Stimulated activated CD4-positive, alpha-beta T cell treated with anti-CD3 and anti-CD28 coated beads, Interleukin-1b, Interleukin-23, amount 100 ng/mL, for 1 hour (primary cell): ENCODE measurements at regions not wholly inside any gene's neighbourhood (a gene's known extent, or its start where the extent isn't known, plus 50 kb on each side); places are given as distances from the start of the nearest gene placed in this dataset.

Experiments
- DNase-seq, 2 donors: peaks; one replicate each; pipeline ENCODE4 v3.0.0-alpha.2; 2020; ENCODE audit warnings: low read depth in 2 of 2

DNA sequence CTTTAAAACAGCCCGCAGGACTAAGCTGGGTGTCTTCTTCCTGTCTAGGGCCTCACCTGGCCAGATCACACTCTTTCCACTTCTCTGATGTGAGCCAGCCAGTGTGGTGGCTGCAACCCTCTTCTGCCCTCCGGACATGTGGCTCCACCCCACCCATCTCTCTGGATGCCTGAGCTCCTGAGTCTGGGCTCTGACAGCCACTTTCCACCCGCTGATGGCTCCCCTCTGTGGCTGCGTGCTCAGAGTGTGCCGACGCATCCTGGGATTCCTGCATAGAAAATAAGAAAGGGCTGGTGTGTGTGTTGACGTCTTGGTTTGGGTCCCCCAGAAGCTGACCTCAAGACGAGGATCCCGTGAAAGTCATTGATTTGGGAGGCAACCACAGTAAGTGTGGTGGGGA lies 181.6 kb downstream of the URI1 start:
- no peak for DNase-seq

DNA sequence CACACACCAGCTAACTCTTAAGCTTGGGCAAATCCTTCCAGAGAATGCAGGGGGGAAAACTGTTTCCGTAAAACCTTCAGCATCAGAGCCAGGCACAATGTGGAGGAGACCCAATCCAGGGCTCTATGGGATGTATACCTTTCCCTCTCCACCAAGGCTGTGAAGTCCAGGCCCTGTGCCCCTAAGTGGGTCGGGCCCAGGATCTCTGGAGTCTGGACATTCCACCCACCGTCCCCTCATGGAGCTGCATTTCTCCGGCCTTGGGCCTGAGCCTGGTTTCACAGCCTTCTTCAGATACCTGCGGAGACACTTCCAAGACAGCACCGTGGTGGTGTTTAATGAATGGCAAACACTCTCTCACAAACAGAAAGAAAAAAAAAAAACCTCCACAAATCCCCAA lies 186.2 kb downstream of the URI1 start:
- DNase-seq: no peak

DNA sequence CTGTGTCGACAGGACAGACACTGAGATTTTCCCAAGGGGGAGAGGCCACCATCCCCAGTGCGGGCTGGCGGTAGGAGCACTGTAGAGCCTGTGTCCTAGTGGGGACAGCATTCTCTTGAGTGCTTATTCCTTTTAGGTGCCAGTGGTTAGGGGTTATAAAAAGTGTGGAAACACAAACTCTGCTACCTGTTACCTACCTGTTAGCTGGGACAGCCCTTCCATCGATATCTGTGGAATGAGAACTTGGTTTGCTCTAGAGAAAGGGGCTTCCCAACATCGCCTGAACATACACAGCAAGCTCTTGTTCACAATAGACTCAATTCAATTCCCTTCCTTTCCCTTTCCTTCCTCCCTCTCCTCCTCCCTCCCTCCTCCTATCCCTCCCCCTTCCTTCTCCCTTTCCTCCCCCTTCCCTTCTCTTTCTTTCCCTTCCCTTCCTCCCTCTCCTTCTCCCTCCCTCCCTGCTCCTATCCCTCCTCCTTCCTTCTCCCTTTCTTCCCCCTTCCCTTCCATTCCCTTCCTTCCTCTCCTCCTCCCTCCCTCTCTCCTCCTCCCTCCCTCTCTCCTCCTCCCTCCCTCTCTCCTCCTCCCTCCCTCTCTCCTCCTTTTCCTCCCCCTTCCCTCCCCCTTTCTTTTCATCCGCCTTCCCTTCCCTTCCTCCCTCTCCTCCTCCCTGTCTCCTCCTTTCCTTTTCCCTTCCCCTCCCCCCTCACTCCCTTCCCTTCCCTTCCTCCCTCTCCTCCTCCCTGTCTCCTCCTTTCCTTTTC lies 188.5 kb downstream of the URI1 start:
- no peak for DNase-seq

DNA sequence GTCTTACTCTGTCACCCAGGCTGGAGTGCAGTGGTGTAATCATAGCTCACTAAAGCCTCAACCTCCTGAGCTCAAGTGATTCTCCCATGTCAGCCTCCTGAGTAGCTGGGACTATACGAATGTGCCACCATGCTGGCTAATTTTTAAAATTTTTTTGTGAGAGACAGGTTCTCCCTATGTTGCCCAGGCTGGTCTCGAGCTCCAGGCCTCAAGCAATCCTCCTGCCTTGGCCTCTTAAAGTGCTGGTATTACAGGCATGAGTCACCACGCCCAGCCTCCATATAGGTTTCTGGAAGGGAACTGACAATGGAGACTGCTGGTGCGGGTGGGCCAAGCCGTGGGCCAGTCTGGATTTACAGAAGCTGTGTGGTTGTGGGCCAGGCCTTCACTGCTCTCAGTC lies 189.2 kb downstream of the URI1 start:
- DNase-seq: no peak

DNA sequence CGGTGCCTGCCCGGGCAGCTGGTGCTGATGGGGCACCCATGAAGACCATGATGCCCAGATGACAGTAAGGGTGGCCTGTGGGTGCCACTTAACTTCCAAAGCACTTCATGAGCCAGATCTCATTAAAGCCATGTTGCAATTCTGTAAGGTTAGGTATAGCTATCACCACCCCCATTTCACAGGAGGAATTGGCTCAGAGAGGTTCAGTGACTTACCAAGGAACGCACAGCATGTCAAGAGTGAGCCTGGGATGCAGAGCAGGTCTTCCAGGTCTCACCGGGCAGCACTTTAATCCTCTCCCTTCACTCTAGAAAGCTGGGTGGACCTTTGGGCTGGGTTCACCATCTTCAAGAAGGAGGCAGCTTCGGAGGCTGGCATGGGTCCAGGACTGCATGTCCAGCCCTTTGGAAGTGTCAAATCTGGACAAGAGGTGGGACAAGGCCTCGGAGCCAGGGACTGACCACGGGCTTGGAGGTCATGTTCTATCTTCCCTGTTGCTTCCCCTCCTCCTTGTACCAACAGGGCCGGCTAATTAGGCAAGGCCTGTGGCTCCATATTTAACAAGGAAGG lies 189.8 kb downstream of the URI1 start:
- DNase-seq: no peak

DNA sequence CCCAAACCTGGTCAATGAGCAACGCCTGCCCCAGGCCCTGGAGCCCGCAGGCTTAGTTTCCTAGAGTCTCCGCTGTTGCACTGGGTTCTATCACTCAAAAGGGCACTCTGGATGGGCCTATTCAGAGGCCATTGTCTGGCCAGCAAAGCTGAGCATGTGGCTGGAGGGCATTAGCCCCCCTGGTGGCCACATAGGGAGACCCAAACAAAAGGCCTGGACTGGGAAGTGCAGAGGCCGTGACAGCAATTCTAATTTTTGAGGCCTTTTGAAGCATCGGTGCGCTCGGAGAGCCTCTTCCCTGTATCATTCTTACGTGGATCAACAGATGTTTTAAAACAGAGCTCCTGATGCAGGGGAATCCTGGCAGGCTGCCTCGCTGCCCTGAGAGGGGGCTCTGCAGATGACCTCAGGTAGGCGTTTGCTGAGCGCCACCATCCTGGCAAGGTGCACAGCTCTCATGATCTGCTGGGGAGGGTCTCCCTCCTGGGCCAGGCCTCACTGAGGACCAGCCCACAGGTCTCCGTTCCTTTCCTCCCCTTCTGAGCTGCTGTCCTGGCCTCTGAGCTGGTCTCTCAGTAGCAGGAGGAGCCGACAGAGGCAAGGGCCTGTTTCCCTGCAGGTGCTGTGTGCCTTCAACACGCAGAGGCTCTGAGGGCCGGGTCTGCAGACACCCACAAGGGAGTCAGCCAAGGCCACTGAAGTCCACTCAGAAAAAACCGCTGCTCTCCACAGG lies 190.5 kb downstream of the URI1 start:
- DNase-seq: no peak

DNA sequence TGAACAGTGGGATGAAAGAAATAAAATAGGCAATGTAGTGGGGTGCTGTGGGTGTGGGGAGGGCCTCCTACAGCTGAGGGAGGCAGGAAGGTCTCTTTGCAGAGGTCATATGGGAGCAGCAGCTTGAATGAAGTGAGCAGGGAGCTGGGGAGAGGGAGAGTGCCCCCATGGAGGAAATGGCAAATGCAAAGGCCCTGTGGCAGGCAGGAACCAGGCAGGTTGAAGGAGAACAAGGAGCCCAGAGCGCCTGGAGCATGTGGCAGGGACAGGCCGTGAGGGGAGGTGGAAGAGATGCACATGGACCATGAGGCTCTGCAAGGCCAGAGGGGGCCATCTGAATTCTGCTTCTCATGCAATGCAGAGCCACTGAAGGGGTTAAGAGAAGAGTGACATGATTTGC lies 191.8 kb downstream of the URI1 start:
- DNase-seq: no peak

DNA sequence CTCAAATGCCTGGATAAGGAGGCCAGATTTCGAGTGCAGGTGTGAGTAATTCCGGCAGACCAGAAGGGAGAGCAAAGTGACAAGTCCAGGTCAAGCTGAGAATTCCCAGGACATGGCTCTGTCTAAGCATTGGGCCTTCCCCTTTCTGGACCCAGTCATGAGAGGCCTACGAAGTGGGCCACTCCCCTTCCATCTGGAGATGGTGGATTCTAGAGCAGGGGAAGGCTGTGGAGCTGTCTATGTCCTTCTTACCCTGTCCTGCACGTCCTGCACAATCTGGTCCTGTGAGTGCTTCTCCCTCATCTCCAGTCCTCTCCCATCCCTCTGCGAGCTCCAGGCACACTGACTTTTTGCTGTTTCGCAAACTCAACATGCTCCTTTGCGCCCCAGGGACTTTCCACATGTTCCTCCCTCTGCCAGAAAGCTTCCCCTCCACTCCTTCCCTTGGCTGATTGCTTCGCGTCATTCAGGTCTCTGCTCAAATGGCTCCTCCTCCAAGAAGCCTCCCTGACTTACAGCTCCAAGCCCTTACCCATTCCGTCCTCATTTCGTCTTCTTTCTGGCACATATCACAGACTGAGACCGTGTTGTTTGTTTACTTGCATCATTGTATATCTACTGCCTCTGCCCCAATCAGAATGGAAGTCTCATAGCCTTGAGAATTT lies 193.2 kb downstream of the URI1 start:
- no peak for DNase-seq

DNA sequence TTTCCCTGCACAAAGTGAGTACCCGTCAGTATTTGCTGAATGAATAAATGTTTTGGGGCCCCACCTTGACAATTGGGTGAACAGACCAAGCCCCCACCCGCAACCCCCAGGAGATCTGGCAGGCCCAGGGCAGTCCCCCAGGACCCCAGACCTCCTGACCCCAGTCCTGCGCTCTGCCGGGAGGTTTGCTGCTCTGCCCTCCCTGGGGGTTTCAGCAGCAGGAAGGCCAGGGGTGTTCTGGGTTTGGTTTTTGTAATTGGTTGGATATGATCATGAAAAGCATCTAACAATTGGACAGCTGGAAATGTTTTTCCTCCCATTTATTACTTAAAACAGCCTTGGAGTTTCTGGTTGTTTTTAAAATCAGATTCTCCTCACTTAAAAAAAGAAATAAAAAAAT lies 193.8 kb downstream of the URI1 start:
- DNase-seq: no peak

DNA sequence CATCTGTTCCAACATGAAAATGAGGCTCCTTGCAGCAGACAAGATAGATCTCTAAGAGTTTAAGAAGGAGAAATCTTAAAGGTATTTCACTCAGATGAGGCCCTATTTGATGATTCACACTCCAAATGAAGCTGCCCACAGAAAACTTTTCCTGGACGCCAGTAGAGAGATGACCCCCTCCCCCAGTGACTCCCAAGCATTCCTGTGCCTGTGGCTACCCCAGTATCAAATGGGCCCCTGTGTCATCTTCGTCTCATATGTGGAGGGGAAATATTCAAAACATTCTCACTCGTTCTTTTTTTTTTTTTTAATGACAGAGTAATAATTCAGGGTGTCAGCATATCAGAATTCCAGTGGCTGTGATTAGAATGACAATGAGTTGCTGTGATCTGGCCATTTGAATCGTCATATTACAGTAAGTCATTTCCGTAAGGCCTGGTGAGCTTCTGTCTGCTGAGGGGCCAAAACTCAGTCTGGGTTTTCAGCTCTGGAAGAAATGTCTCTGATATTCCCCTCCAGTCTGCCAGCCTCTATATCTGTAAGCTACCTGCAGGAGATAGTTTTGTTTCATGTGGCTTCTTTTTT lies 194.7 kb downstream of the URI1 start:
- DNase-seq: no peak

DNA sequence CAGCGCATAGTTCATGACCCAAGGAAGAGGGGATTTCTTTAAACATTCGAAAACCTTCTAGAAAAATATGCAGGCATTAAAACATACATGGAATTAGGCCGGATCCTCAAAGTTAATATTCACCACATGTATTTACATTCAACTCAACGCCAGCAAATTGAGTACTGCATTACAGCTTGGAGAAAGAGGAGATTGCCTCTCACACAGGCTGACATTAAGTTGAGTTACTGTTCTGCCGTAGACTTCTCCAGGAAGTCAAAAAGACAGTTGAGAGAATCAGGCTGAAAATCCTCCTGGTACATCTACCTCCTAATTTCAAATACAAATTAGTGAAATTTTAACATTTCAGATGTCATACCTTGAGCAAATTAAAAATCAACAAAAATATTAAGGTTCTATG lies 195.7 kb downstream of the URI1 start:
- DNase-seq: no peak

DNA sequence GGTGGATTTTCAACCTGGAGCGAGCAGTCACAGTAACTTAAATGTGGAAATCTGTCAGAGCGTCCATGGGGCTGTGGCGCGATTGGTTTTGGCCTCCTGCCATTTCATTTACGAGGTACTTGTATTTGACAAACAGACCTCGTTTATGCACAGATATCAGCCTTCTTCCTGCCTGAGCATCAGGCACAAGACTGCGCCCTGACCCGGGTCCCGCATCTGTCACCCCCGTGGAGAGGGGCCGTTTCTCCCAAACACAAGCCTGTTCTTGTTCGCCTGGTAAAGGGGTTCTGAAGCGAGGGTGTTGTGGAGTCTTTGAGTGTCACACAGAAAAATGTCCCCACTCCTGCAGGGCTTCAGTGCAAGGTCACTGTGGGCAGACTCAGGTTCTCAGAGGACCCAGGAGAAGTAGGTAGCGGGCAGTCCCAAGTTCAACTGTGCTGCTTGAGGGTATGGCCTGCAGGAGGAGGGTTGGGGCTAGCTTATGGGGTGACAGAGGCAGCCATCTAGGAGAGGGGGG lies 202.3 kb downstream of the URI1 start:
- DNase-seq: no peak

DNA sequence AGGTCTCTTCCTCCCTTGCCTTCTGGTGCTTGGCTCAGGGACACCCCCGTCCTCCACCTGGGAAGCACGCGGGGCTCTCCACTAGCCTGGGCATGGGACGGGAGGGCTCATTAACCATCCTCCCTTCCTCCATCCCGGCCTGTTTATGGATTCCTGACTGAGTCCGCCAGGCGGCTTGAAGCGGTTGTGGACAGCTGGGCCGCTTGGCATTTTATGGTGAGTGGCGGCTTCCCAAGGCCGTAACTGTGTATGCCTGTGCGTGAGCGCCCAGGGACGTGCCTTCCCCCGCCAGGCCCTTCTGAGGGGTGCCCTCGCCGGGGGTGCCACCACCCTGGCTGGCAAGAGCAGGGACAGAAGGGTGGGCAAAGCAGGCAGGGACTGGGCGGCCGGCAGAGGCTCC lies 202.8 kb downstream of the URI1 start:
- no peak for DNase-seq

DNA sequence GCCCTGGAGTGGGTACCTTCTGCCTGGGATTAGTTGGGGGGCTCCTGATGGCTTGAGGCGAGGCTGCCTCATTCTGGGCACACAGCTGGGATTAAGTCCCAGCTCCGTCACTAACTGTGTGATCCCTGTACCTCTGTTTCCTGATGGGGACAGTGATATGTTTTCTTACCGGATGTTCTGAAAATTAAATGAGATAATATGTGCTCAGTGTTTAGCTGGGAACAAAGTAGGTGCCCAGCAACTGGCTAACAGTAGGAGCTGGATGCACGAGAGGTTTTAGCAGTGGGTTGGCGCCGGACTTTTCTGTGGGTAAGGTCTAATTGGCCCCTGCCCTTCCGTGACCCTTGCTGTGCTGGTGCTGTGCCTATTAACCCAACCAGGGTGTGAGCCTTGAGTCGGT lies 203.4 kb downstream of the URI1 start:
- no peak for DNase-seq

DNA sequence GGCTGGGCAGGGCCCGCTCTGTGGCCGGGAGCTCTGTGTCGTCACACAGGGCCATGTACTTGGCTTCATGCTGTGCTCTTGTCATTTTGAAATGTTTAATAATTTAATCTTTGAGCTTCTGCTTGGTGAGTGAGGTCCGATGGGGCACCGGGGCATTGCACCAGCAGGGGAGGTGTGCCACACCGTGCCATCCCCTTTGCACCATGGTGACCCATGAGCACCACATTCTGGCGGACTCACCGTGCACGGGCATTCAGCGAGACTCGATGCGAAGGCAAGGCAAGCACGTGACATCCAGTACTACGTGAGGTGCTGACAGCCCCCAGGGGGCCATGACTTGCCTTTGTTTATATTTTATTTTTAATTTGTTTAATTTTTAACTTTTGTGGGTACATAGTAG lies 204.3 kb downstream of the URI1 start:
- DNase-seq: no peak

DNA sequence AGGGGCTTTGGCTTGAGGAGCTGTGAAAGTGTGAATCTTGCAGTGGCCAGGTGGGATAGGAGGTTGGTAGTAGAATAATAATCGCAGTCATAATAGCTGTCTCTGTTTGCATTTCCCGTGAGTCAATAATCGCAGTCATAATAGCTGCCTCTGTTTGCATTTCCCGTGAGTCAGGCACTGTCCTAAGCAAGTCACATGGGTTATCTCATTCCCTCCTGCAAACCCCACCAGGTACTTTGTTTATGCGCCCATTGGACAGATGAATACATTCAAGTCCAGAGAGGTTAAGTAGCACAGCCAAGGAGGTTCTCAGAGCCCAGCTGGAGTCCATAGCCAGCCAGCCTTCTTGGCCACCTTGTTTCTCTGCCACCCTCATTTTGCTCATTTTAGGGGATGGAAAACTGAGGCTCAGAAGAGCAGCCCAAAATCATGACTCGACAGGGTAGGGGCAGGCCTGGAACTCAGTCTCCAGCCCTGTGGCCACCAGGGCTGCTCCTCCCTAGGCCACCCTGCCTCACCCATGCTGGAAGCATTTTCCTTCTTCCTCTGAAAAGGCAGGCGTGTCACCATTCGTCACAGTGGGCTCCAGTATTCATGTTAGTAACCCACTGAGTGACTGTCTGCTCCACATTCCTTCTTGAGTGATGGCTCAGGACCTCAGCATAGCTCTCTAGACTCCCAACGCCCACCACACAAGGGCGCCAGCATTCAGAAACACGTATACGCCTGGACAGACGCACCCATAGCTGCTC lies 206.2 kb downstream of the URI1 start:
- no peak for DNase-seq

DNA sequence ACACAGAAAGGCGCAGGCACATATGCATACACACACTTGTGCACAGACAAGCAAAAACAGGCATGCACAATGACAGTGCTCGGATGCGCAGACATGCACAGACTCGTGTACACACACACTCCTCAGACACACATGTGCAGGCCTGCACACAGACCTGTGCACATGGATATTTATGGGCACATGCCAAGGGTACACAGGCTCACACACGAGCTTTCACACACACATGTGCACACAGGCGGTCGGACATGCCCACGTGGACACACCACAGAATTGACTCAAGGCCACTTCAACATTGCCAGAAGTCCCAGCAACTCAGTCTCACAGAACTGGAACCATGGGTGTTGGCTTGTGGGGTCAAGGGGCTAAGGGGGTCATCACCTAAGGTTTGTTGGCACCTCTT lies 206.8 kb downstream of the URI1 start:
- DNase-seq: no peak

DNA sequence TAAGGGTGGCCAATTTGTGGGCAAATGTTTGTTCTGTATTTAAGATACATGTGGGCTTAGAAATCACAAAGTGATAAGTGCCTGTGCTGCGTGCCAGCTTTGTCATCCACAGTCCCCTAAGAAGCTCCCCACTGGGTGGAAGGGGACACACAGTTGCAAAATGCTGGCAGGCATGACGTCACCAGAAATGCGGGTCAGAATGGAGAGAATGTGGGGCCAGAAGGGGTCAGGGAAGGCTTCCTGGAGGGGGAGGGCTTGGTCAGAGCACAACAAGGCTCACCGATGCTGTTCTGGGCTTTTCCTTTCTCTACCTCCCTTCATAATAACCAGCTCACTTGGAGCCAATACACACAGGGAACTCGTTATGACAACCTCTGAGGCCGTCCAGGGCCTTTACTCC lies 207.3 kb downstream of the URI1 start:
- no peak for DNase-seq

DNA sequence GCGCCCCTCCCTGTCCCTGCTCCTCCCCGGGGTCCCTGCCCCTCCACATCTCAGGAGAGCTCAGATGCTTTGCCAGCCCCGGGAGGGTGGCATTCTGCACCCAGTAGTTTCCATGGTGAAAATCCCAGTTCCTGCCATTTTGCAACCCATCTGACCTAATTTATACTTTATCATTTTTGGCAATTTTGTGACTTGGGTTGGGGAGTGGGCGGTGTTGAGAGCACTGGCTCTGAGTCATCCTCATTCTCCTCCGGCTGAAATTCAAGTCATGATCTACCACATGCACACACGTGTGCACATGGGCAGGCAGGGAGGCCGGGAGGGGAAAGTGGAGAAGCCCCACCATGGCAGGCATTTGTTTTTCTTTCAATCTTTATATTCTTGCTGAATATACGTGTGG lies 208.6 kb downstream of the URI1 start:
- no peak for DNase-seq

DNA sequence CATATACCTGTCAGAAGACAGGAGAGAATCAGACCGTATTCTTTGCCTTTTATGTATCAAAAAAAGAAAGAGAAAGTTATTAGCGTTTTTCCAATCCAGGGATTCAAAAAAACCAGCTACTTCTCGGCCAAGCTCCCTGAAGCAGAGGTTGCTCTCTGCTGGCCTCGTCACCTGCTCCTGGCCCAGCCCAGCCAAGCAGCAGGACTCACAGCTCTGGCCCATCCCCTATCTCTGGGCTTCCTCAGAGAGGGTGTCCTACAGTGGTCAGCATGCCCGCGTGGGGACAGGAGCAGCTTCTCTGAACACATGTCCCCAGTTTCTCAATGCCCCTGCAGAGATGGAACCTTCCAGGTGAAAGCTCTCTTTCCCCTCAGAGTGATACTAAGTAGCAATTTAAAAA lies 209.0 kb downstream of the URI1 start:
- DNase-seq: no peak

DNA sequence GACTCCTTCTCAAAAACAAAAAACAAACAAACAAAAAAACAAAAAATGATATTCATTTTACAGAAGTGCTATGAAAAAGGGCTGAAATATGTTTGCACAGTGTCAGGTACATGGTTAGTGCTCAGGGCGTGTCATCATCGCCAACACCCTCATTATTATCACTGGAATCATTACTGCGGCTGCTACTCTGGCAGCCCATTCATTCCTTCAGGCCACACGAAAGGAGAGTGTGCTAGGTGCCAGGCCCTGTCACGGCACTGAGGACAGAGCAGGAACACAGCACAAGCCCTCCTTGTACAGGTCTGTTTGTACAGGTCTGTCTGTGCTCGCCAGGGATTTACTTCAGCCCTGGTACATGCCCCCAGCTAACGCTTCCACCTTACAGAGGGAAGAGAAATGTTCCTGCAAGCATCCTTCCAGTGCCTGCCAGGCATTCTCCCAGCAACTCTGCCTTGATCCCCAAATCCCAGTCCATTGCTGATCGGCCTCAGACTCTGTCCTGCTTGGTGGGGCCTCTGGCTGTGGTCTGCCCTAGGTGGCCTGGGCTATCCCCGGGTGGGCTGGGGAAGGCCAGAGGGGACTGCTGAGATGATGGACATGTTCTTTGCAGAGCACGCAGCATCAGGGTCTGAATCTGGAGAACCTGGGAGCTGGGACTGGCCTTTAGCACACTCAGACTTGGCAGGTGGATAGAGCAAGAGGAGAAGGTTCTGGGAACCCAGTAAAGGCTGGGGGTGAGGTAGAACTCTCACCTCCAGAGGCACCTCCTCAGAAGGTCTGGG lies 210.7 kb downstream of the URI1 start:
- DNase-seq: no peak
